Transverse colon (tissue), 4 donors: ENCODE measurements at regions not wholly inside any gene's neighbourhood (a gene's known extent, or its start where the extent isn't known, plus 50 kb on each side); places are given as distances from the start of the nearest gene placed in this dataset.

Source experiments
- EP300 ChIP-seq: sonication (generic); formaldehyde crosslinking; IDR thresholded peaks from one replicate; pipeline ENCODE4 v1.6.1; 2017; ENCODE audit warnings: antibody characterized with exemption, low read depth
- POLR2A ChIP-seq: fragments of 450-650 bp; IDR thresholded peaks from one replicate; pipeline ENCODE4 v1.6.1; 2016; ENCODE audit warnings: antibody characterized with exemption, mild to moderate bottlenecking, moderate library complexity
- POLR2AphosphoS5 ChIP-seq, 3 donors: sonication (generic); formaldehyde crosslinking; IDR thresholded peaks; one replicate each; pipeline ENCODE4 v1.6.1; 2016; ENCODE audit warnings: antibody characterized with exemption in 3 of 3
- TF ChIP-seq, protein P1 (sequence below), 5 experiments: fragments of 200-600 bp in 3 of 5; fragments of 450-650 bp in 2 of 5; sonication (generic) in 3 of 5; IDR thresholded peaks; 1 replicate in 2 of 5; 2 replicates in 3 of 5; pipeline ENCODE4 v1.5.1; 2016 to 2017; ENCODE audit warnings: antibody characterized with exemption in 5 of 5, inconsistent platforms in 3 of 5, mild to moderate bottlenecking in 2 of 5, moderate library complexity in 1 of 5

DNA sequence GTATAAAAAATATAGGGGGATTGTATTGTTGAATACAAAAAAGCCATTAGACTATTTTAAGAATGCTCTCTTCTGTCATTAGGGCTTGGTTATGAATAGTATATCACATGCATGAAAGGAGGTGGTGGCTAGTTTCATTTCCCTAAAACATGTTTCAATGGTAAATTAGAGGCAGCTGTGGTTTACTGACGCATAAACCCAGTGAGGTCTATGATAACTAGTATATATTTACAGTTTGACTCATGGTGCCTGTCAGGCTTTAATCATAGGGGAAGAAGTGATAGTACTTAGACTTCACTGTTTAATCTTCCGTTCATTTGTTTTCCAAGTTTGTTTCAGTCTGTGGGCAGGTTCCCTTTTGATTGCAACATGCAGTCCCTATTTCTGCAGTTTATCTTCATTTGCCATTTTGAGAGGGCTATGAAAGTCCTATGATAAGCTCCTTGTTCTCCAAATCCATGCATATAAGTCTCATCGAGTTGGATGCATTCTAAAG lies 55.1 kb upstream of the MAP4K3 start:
- TF ChIP-seq, protein P1, sequence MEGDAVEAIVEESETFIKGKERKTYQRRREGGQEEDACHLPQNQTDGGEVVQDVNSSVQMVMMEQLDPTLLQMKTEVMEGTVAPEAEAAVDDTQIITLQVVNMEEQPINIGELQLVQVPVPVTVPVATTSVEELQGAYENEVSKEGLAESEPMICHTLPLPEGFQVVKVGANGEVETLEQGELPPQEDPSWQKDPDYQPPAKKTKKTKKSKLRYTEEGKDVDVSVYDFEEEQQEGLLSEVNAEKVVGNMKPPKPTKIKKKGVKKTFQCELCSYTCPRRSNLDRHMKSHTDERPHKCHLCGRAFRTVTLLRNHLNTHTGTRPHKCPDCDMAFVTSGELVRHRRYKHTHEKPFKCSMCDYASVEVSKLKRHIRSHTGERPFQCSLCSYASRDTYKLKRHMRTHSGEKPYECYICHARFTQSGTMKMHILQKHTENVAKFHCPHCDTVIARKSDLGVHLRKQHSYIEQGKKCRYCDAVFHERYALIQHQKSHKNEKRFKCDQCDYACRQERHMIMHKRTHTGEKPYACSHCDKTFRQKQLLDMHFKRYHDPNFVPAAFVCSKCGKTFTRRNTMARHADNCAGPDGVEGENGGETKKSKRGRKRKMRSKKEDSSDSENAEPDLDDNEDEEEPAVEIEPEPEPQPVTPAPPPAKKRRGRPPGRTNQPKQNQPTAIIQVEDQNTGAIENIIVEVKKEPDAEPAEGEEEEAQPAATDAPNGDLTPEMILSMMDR (IDR thresholded peaks at IDR 0.05), result no peak
- TF ChIP-seq POLR2AphosphoS5 (IDR thresholded peaks at IDR 0.05) (peak in 2 of 3 donors; percentile 4 to 55), EP300 (no peak), POLR2A (no peak)
